IPS DF 6.9 (cell line): ENCODE measurements at regions not wholly inside any gene's neighbourhood (a gene's known extent, or its start where the extent isn't known, plus 50 kb on each side); places are given as distances from the start of the nearest gene placed in this dataset.

Experiments used
- DNase-seq: peaks from one replicate; pipeline ENCODE4 v3.0.0-alpha.2; 2013; ENCODE audit warnings: low read depth, low spot score
- H3K27ac ChIP-seq: one replicate; pipeline ENCODE4 v1.5.1; 2013; ENCODE audit warnings: low read length, control low read depth
- H3K27me3 ChIP-seq: 2 replicates; pipeline ENCODE4 v1.6.1; 2013; ENCODE audit warnings: mild to moderate bottlenecking, low read length; ENCODE audit not compliant: control insufficient read depth, insufficient read depth
- H3K36me3 ChIP-seq: 2 replicates; pipeline ENCODE4 v1.6.1; 2013; ENCODE audit warnings: low read length; ENCODE audit not compliant: control insufficient read depth, insufficient read depth
- H3K4me1 ChIP-seq: 2 replicates; pipeline ENCODE4 v1.6.1; 2013; ENCODE audit warnings: low read length; ENCODE audit not compliant: control insufficient read depth, insufficient read depth
- H3K4me3 ChIP-seq: 2 replicates; pipeline ENCODE4 v1.5.1; 2013; ENCODE audit warnings: mild to moderate bottlenecking, low read length
- H3K9me3 ChIP-seq: 2 replicates; pipeline ENCODE4 v1.6.1; 2013; ENCODE audit warnings: low read length, inconsistent platforms; ENCODE audit not compliant: control insufficient read depth, insufficient read depth
- WGBS: extraction: QIAGEN DNeasy Blood & Tissue Kit; methylation state at CpG from one replicate; pipeline ENCODE4 v1.1.7; 2013; ENCODE audit warnings: mixed read lengths, missing lambda C conversion rate; ENCODE audit not compliant: insufficient read length, insufficient coverage; 5-methylcytosine and 5-hydroxymethylcytosine counted together

DNA sequence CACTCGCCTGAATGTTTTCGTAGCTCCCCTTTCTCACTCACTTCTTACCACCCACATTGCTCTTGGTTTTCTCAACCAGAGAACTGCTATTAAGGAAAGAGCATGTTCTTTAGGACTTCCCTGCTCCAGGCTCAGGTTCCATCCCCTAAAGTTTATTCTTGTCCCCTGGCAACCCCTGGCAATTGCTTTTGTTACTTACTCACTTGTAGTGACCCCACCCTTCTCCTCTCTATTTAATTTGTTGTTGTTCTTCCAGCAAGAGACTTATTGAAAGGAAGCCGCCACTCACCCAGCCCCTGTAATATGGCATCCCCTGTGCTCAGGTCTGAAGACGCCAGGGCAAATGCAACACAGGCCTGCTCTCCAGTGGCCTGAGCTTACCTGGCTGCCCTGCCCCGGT is 233.7 kb upstream of the SOX21 start:
- no peak for DNase-seq
- Histone ChIP-seq H3K27me3 (no peaks in the 10 kb centered on the region), H3K4me3 (no peak overlapping the region), H3K4me1 (no peaks in the 10 kb centered on the region), H3K27ac (no peak overlapping the region), H3K36me3 (no peaks in the 10 kb centered on the region), H3K9me3 (no peaks in the 10 kb centered on the region)
- WGBS, result no CpG with 5 or more reads among the region's 5 CpGs

GRCh38 chr13:94938124-94938523 is 225.8 kb upstream of the SOX21 start:
- H3K27ac ChIP-seq, result no peak overlapping the region
- H3K4me1 ChIP-seq, result no peaks in the 10 kb centered on the region
- no peaks in the 10 kb centered on the region for H3K27me3 ChIP-seq
- no peaks in the 10 kb centered on the region for H3K36me3 ChIP-seq
- DNase-seq, result no peak
- no peaks in the 10 kb centered on the region for H3K9me3 ChIP-seq
- WGBS, result no CpG with 5 or more reads among the region's 4 CpGs
- H3K4me3 ChIP-seq, result no peak overlapping the region

DNA sequence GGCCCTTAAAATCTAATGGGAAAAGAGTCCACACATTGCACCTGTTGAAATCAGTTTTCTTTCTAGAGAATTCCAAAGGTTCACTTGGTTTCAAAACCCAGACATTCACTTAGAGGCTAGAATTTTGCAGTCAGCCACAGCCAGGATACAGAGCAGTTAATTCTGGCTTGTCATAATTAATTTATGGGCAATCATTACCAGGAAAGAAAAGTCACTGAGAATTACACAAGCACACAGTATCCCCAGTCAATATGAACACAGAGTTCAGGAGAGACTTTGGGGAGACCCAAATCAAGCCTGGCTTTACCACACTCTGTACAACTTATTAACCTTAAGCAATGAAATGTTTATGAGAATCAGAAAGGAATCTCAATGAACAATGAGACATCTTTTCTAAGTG is 224.3 kb upstream of the SOX21 start:
- H3K4me3 ChIP-seq, result no peak overlapping the region
- H3K27me3 ChIP-seq, result no peaks in the 10 kb centered on the region
- no peaks in the 10 kb centered on the region for H3K9me3 ChIP-seq
- no peaks in the 10 kb centered on the region for H3K4me1 ChIP-seq
- no peak for DNase-seq
- no peaks in the 10 kb centered on the region for H3K36me3 ChIP-seq
- no peak overlapping the region for H3K27ac ChIP-seq

DNA sequence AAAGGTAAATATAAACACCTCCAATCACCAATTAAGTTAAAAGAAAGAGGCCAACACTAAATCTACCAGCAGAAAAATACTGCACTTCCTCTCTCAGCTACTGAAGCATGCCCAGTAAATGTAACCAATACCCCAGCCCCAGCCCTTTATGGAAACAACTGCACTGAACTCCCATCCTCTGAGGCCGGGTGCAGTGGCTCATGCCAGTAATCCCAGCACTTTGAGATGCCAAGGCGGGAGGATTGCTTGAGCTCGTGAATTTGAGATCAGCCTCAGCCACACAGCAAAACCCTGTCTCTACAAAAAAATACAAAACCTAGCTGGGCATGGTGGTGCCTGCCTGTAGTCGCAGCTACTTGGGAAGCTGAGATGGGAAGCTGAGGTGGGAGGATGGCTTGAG is 221.6 kb upstream of the SOX21 start:
- Histone ChIP-seq H3K27me3 (no peaks in the 10 kb centered on the region), H3K4me1 (no peaks in the 10 kb centered on the region), H3K36me3 (no peaks in the 10 kb centered on the region), H3K27ac (no peak overlapping the region), H3K4me3 (no peak overlapping the region), H3K9me3 (no peaks in the 10 kb centered on the region)
- DNase-seq, result no peak
- no CpG with 5 or more reads among the region's 4 CpGs for WGBS

GRCh38 chr13:94933230-94933751 is 220.9 kb upstream of the SOX21 start:
- Histone ChIP-seq H3K36me3 (no peaks in the 10 kb centered on the region), H3K9me3 (no peaks in the 10 kb centered on the region), H3K27ac (no peak overlapping the region), H3K27me3 (no peaks in the 10 kb centered on the region), H3K4me1 (no peaks in the 10 kb centered on the region), H3K4me3 (no peak overlapping the region)
- no peak for DNase-seq
- no CpG with 5 or more reads among the region's 4 CpGs for WGBS

- no CpG with 5 or more reads among the region's 5 CpGs for WGBS
- no peaks in the 10 kb centered on the region for H3K9me3 ChIP-seq
- H3K36me3 ChIP-seq, result no peaks in the 10 kb centered on the region
- H3K4me1 ChIP-seq, result no peaks in the 10 kb centered on the region
- no peak overlapping the region for H3K4me3 ChIP-seq
- H3K27me3 ChIP-seq, result no peaks in the 10 kb centered on the region
- no peak overlapping the region for H3K27ac ChIP-seq
- DNase-seq, result no peak
These were observed 215.9 kb upstream of the SOX21 start for GRCh38 chr13:94928127-94928775.

GRCh38 chr13:94925263-94925662 is 212.9 kb upstream of the SOX21 start:
- no peaks in the 10 kb centered on the region for H3K27me3 ChIP-seq
- H3K4me1 ChIP-seq, result peaks cover 3% of the 10 kb centered on the region; the same call in 1 of the 2 replicates
- DNase-seq, result no peak
- H3K4me3 ChIP-seq, result no peak overlapping the region
- no peaks in the 10 kb centered on the region for H3K9me3 ChIP-seq
- H3K36me3 ChIP-seq, result no peaks in the 10 kb centered on the region
- no peak overlapping the region for H3K27ac ChIP-seq
- no CpG with 5 or more reads among the region's 3 CpGs for whole genome bisulfite sequencing

- Histone ChIP-seq H3K27ac (no peak overlapping the region), H3K27me3 (no peaks in the 10 kb centered on the region), H3K9me3 (no peaks in the 10 kb centered on the region), H3K4me3 (no peak overlapping the region), H3K36me3 (no peaks in the 10 kb centered on the region), H3K4me1 (peaks cover 5% of the 10 kb centered on the region; the same call in 1 of the 2 replicates)
- no CpG with 5 or more reads among the region's 4 CpGs for WGBS
- DNase-seq, result no peak
These were observed 208.8 kb upstream of the SOX21 start for GRCh38 chr13:94921181-94921580.

- Histone ChIP-seq H3K36me3 (no peaks in the 10 kb centered on the region), H3K4me3 (no peak overlapping the region), H3K27ac (no peak overlapping the region), H3K27me3 (no peaks in the 10 kb centered on the region), H3K9me3 (no peaks in the 10 kb centered on the region), H3K4me1 (peaks cover 5% of the 10 kb centered on the region; the same call in 1 of the 2 replicates)
- no CpG with 5 or more reads among the region's 2 CpGs for WGBS
- DNase-seq, result no peak
These were observed 208.2 kb upstream of the SOX21 start for GRCh38 chr13:94920578-94920977.

DNA sequence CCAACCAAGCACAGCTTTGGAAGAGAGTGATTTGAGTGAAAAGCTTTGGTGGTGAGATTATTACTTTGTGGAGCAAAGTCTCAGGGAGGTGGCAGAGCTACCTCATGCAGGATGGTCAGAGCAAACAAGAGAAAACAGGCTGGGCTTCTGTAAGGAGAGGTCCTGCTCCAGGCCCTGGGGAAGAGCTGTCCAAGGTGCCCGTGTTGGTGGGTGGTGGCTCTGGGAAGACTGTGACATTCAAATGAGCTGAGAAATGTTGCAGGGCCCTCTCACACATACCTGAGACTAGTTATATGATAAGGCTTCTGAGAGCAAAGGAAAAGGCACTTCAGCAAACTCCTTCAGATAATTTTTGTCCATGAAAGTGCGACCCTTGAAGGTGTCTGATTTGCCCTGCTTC is 205.5 kb upstream of the SOX21 start:
- no peak for DNase-seq
- Histone ChIP-seq H3K9me3 (no peaks in the 10 kb centered on the region), H3K4me3 (no peak overlapping the region), H3K27me3 (no peaks in the 10 kb centered on the region), H3K4me1 (peaks cover 5% of the 10 kb centered on the region; the same call in 1 of the 2 replicates), H3K36me3 (no peaks in the 10 kb centered on the region), H3K27ac (no peak overlapping the region)
- WGBS, result no CpG with 5 or more reads among the region's 2 CpGs

DNA sequence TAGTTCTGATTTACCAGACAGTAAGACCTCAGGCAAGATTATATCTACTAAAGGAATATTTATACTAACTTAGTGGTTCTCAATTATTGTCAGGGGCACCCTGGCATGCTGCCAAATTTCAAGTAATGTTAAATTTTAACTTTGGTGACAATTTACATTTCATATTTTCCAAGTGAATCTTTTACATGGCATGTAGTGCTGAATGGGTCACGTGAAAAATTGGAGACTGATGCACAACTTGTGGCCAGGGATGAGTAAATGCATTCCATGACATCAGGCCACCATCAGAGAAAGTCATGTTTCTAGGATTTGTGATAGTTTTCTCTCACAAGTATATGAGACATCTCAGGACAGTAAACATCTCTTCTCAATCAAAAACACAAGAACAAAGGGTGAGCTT is 202.6 kb upstream of the SOX21 start:
- H3K4me3 ChIP-seq, result no peak overlapping the region
- no peaks in the 10 kb centered on the region for H3K4me1 ChIP-seq
- H3K27ac ChIP-seq, result no peak overlapping the region
- no CpG with 5 or more reads among the region's 1 CpG for WGBS
- H3K27me3 ChIP-seq, result no peaks in the 10 kb centered on the region
- H3K9me3 ChIP-seq, result no peaks in the 10 kb centered on the region
- no peak for DNase-seq
- H3K36me3 ChIP-seq, result no peaks in the 10 kb centered on the region
